ENCODE measurements at regions not wholly inside any gene's neighbourhood (a gene's known extent, or its start where the extent isn't known, plus 50 kb on each side); places are given as distances from the start of the nearest gene placed in this dataset.

DNA sequence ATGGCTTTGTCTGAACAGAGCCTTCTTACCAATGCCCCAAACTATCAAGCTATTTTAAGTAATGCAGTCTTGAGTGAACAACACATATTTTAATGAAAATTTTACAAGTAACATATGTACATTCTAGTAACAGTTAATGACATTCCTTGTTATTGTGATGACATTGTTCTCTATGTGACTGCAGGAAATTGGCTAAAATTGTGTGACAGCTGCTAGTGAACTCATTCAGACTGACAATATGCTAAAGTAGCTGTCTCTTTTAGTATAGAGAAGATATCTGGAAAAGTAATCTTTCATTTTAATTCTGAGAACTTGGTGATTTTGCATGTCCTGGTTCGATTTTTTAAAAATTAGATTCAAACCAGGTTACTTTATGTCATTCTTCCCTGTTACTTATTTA, 259.8 kb upstream of the MAGI2 start:
- H3K4me3 ChIP-seq (replicated peaks in 1 of 3; ENCODE audit: insufficient read depth in 1 of 3, low read depth in 1 of 3, low read length in 3 of 3): no peak overlapping the region
- no peak overlapping the region for H3K27ac ChIP-seq (ENCODE audit: insufficient read depth, low read depth, low read length)
- H3K4me2 ChIP-seq (ENCODE audit: insufficient read depth, low read length): no peak overlapping the region
- H3K27me3 ChIP-seq (ENCODE audit: control insufficient read depth in 2 of 2, insufficient read depth in 2 of 2, low read length in 2 of 2): no peaks in the 10 kb centered on the region
- dilution Hi-C loops (cut with MboI; ENCODE audit: extremely low pct_ligation_motif_present, low sequenced_read_pairs): no loop called here
- no peaks in the 10 kb centered on the region for H3K9me3 ChIP-seq (replicated peaks; ENCODE audit: control insufficient read depth, insufficient read depth, low read length)
- CTCF ChIA-PET: no interaction called here
- intact Hi-C loops (cut with micrococcal nuclease): no loop called here
- H3K9me1 ChIP-seq (replicated peaks; ENCODE audit: control insufficient read depth, extremely low read depth, insufficient read depth, low read length): no peaks in the 10 kb centered on the region
- TF ChIP-seq GATA2 (IDR thresholded peaks at IDR 0.05; ENCODE audit: insufficient read depth, insufficient read length, low read depth, low read length) (no peak), POLR2A (IDR thresholded peaks at IDR 0.05; ENCODE audit: low read depth, low read length) (no peak), EZH2 (IDR thresholded peaks at IDR 0.05; ENCODE audit: borderline replicate concordance, low read depth, low read length, severe bottlenecking) (no peak), FOS (IDR thresholded peaks at IDR 0.05; ENCODE audit: borderline replicate concordance, insufficient read depth, low read length) (no peak)
- TF ChIP-seq, protein P1, sequence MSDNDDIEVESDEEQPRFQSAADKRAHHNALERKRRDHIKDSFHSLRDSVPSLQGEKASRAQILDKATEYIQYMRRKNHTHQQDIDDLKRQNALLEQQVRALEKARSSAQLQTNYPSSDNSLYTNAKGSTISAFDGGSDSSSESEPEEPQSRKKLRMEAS (IDR thresholded peaks at IDR 0.05; ENCODE audit: insufficient read depth, insufficient read length): no peak
- TF ChIP-seq, protein P2, sequence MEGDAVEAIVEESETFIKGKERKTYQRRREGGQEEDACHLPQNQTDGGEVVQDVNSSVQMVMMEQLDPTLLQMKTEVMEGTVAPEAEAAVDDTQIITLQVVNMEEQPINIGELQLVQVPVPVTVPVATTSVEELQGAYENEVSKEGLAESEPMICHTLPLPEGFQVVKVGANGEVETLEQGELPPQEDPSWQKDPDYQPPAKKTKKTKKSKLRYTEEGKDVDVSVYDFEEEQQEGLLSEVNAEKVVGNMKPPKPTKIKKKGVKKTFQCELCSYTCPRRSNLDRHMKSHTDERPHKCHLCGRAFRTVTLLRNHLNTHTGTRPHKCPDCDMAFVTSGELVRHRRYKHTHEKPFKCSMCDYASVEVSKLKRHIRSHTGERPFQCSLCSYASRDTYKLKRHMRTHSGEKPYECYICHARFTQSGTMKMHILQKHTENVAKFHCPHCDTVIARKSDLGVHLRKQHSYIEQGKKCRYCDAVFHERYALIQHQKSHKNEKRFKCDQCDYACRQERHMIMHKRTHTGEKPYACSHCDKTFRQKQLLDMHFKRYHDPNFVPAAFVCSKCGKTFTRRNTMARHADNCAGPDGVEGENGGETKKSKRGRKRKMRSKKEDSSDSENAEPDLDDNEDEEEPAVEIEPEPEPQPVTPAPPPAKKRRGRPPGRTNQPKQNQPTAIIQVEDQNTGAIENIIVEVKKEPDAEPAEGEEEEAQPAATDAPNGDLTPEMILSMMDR (IDR thresholded peaks at IDR 0.05; ENCODE audit: extremely low read depth in 1 of 2, insufficient read depth in 1 of 2, low read depth in 1 of 2, low read length in 2 of 2): no peak
- FAIRE-seq: no peak
- H3K79me2 ChIP-seq (ENCODE audit: control insufficient read depth, insufficient read depth, low read length): no peaks in the 10 kb centered on the region
- BruUV-seq (replicated peaks): no TSS peak
- peaks cover 3% of the 10 kb centered on the region for H3K4me1 ChIP-seq (ENCODE audit: control insufficient read depth, extremely low read depth, insufficient read depth, low read length)
- no peak overlapping the region for H2AFZ ChIP-seq (ENCODE audit: low read depth, low read length)
- DNase-seq (ENCODE audit: low read depth, low spot score): no peak
- H3K36me3 ChIP-seq (ENCODE audit: control insufficient read depth in 2 of 2, extremely low read depth in 1 of 2, insufficient read depth in 2 of 2, low read length in 2 of 2): no peaks in the 10 kb centered on the region
- no peaks in the 10 kb centered on the region for H4K20me1 ChIP-seq (replicated peaks; ENCODE audit: control insufficient read depth, extremely low read depth, insufficient read depth, low read length)
- POLR2A ChIA-PET: no interaction called here
- H3K9ac ChIP-seq (replicated peaks; ENCODE audit: extremely low read depth, insufficient read depth, low read length): no peak overlapping the region

DNA sequence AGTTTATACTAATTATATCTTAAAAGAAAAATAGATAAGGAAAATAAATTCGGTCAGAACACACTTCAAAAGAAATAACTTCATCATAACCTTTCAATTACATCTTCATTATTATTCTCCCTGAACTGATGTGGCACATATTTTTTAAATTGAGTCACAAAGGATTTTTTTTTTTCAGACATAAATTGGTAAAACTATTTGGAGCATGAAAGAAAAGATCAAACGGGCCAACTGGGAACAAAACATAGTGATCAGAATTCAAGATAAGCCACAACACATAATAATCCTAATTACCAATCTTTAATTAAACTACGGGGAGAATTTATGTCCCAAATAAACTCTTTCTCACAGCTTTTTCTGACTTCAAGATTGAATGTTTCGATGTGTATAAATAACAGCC, 258.2 kb upstream of the MAGI2 start:
- no peaks in the 10 kb centered on the region for H3K27me3 ChIP-seq (ENCODE audit: control insufficient read depth in 2 of 2, insufficient read depth in 2 of 2, low read length in 2 of 2)
- H2AFZ ChIP-seq (ENCODE audit: low read depth, low read length): no peak overlapping the region
- no peak for DNase-seq (ENCODE audit: low read depth, low spot score)
- TF ChIP-seq EZH2 (IDR thresholded peaks at IDR 0.05; ENCODE audit: borderline replicate concordance, low read depth, low read length, severe bottlenecking) (no peak), MYC (IDR thresholded peaks at IDR 0.05; ENCODE audit: low read depth, low read length) (no peak), JUN (IDR thresholded peaks at IDR 0.05; ENCODE audit: borderline replicate concordance, insufficient read depth, insufficient read length, low read depth) (no peak), POLR2A (IDR thresholded peaks at IDR 0.05; ENCODE audit: low read depth, low read length) (no peak), FOS (IDR thresholded peaks at IDR 0.05; ENCODE audit: borderline replicate concordance, insufficient read depth, low read length) (no peak), GATA2 (IDR thresholded peaks at IDR 0.05; ENCODE audit: insufficient read depth, insufficient read length, low read depth, low read length) (no peak)
- TF ChIP-seq, protein P2 (IDR thresholded peaks at IDR 0.05; ENCODE audit: extremely low read depth in 1 of 2, insufficient read depth in 1 of 2, low read depth in 1 of 2, low read length in 2 of 2): no peak
- TF ChIP-seq, protein P1 (IDR thresholded peaks at IDR 0.05; ENCODE audit: insufficient read depth, insufficient read length): no peak
- H3K9ac ChIP-seq (replicated peaks; ENCODE audit: extremely low read depth, insufficient read depth, low read length): no peak overlapping the region
- intact Hi-C loops (cut with micrococcal nuclease): no loop called here
- CTCF ChIA-PET: interaction anchor here (1.9 kb wide), 1 partner anchor 413 kb away, joined by 7 read pairs; no protein-coding TSS in a partner anchor
- POLR2A ChIA-PET: no interaction called here
- no peak overlapping the region for H3K27ac ChIP-seq (ENCODE audit: insufficient read depth, low read depth, low read length)
- H3K4me3 ChIP-seq (replicated peaks in 1 of 3; ENCODE audit: insufficient read depth in 1 of 3, low read depth in 1 of 3, low read length in 3 of 3): no peak overlapping the region
- H3K4me2 ChIP-seq (ENCODE audit: insufficient read depth, low read length): no peak overlapping the region
- H3K4me1 ChIP-seq (ENCODE audit: control insufficient read depth, extremely low read depth, insufficient read depth, low read length): peaks cover 3% of the 10 kb centered on the region
- H3K9me1 ChIP-seq (replicated peaks; ENCODE audit: control insufficient read depth, extremely low read depth, insufficient read depth, low read length): no peaks in the 10 kb centered on the region
- no peaks in the 10 kb centered on the region for H4K20me1 ChIP-seq (replicated peaks; ENCODE audit: control insufficient read depth, extremely low read depth, insufficient read depth, low read length)
- no peaks in the 10 kb centered on the region for H3K36me3 ChIP-seq (ENCODE audit: control insufficient read depth in 2 of 2, extremely low read depth in 1 of 2, insufficient read depth in 2 of 2, low read length in 2 of 2)
- FAIRE-seq: no peak
- dilution Hi-C loops (cut with MboI; ENCODE audit: extremely low pct_ligation_motif_present, low sequenced_read_pairs): no loop called here
- no peaks in the 10 kb centered on the region for H3K9me3 ChIP-seq (replicated peaks; ENCODE audit: control insufficient read depth, insufficient read depth, low read length)
- BruUV-seq (replicated peaks): no TSS peak
- no peaks in the 10 kb centered on the region for H3K79me2 ChIP-seq (ENCODE audit: control insufficient read depth, insufficient read depth, low read length)

All from endothelial cell of umbilical vein (primary cell).